ENCODE measurements at regions not wholly inside any gene's neighbourhood (a gene's known extent, or its start where the extent isn't known, plus 50 kb on each side); places are given as distances from the start of the nearest gene placed in this dataset.

GRCh38 chr5:163695830-163696578 lies 190.6 kb downstream of the MAT2B start:
- DNase-seq = peak; percentile 3 to 22

GRCh38 chr5:163696579-163696887 lies 191.1 kb downstream of the MAT2B start:
- DNase-seq = no peak
- TF ChIP-seq POLR2A (IDR thresholded peaks at IDR 0.05; ENCODE audit: low read length) = no peak
- TF ChIP-seq GATA1 (IDR thresholded peaks at IDR 0.05; ENCODE audit: low read depth, low read length) = no peak

More at GRCh38 chr5:163695830-163696578, 190.6 kb downstream of the MAT2B start:
- no peak for TF ChIP-seq GATA1 (IDR thresholded peaks at IDR 0.05; ENCODE audit: low read depth, low read length)
- no peak for TF ChIP-seq POLR2A (IDR thresholded peaks at IDR 0.05; ENCODE audit: low read length)

GRCh38 chr5:163706053-163706771 lies 200.8 kb downstream of the MAT2B start:
- TF ChIP-seq GATA1 (IDR thresholded peaks at IDR 0.05; ENCODE audit: low read depth, low read length) (no peak), POLR2A (IDR thresholded peaks at IDR 0.05; ENCODE audit: low read length) (no peak)
- no peak for DNase-seq

- TF ChIP-seq POLR2A (IDR thresholded peaks at IDR 0.05; ENCODE audit: low read length) (no peak), GATA1 (IDR thresholded peaks at IDR 0.05; ENCODE audit: low read depth, low read length) (no peak)
- DNase-seq = no peak
These were observed 206.6 kb downstream of the MAT2B start for GRCh38 chr5:163712011-163712410.

- DNase-seq = no peak
- TF ChIP-seq GATA1 (IDR thresholded peaks at IDR 0.05; ENCODE audit: low read depth, low read length) (no peak), POLR2A (IDR thresholded peaks at IDR 0.05; ENCODE audit: low read length) (no peak)
These were observed 212.9 kb downstream of the MAT2B start for GRCh38 chr5:163718272-163718671.

GRCh38 chr5:163724305-163724704 lies 218.9 kb downstream of the MAT2B start:
- no peak for TF ChIP-seq GATA1 (IDR thresholded peaks at IDR 0.05; ENCODE audit: low read depth, low read length)
- no peak for TF ChIP-seq POLR2A (IDR thresholded peaks at IDR 0.05; ENCODE audit: low read length)
- no peak for DNase-seq

GRCh38 chr5:163727028-163727427 lies 221.6 kb downstream of the MAT2B start:
- DNase-seq = no peak
- no peak for TF ChIP-seq POLR2A (IDR thresholded peaks at IDR 0.05; ENCODE audit: low read length)

GRCh38 chr5:163730206-163730756 lies 224.9 kb downstream of the MAT2B start:
- TF ChIP-seq GATA1 (IDR thresholded peaks at IDR 0.05; ENCODE audit: low read depth, low read length) (no peak), POLR2A (IDR thresholded peaks at IDR 0.05; ENCODE audit: low read length) (no peak)
- DNase-seq = no peak

GRCh38 chr5:163731256-163731655 lies 225.8 kb downstream of the MAT2B start:
- TF ChIP-seq GATA1 (IDR thresholded peaks at IDR 0.05; ENCODE audit: low read depth, low read length) = no peak
- TF ChIP-seq POLR2A (IDR thresholded peaks at IDR 0.05; ENCODE audit: low read length) = no peak

GRCh38 chr5:163735069-163735468 lies 229.7 kb downstream of the MAT2B start:
- TF ChIP-seq POLR2A (IDR thresholded peaks at IDR 0.05; ENCODE audit: low read length) (no peak), GATA1 (IDR thresholded peaks at IDR 0.05; ENCODE audit: low read depth, low read length) (no peak)
- no peak for DNase-seq

More at GRCh38 chr5:163731256-163731655, 225.8 kb downstream of the MAT2B start:
- DNase-seq = no peak

- TF ChIP-seq POLR2A (IDR thresholded peaks at IDR 0.05; ENCODE audit: low read length) (no peak), GATA1 (IDR thresholded peaks at IDR 0.05; ENCODE audit: low read depth, low read length) (no peak)
- DNase-seq = no peak
These were observed 242.2 kb downstream of the MAT2B start for GRCh38 chr5:163747586-163747985.

- TF ChIP-seq POLR2A (IDR thresholded peaks at IDR 0.05; ENCODE audit: low read length) (no peak), GATA1 (IDR thresholded peaks at IDR 0.05; ENCODE audit: low read depth, low read length) (no peak)
- no peak for DNase-seq
These were observed 243.5 kb downstream of the MAT2B start for GRCh38 chr5:163748934-163749333.

GRCh38 chr5:163750415-163750814 lies 245.0 kb downstream of the MAT2B start:
- DNase-seq = peak in 1 of 2 experiments; percentile 3

GRCh38 chr5:163755505-163755904 lies 250.1 kb downstream of the MAT2B start:
- TF ChIP-seq GATA1 (IDR thresholded peaks at IDR 0.05; ENCODE audit: low read depth, low read length) = no peak
- TF ChIP-seq POLR2A (IDR thresholded peaks at IDR 0.05; ENCODE audit: low read length) = no peak
- DNase-seq = no peak

GRCh38 chr5:163756170-163756569 lies 250.8 kb downstream of the MAT2B start:
- DNase-seq = no peak
- TF ChIP-seq POLR2A (IDR thresholded peaks at IDR 0.05; ENCODE audit: low read length) = no peak
- TF ChIP-seq GATA1 (IDR thresholded peaks at IDR 0.05; ENCODE audit: low read depth, low read length) = no peak
